GM04504 (cell line): ENCODE measurements at regions not wholly inside any gene's neighbourhood (a gene's known extent, or its start where the extent isn't known, plus 50 kb on each side); places are given as distances from the start of the nearest gene placed in this dataset.
"Not testable (repeated sequence)": the region's sequence is repeated elsewhere in the genome, so short reads cannot be mapped to it uniquely, and the experiment has no call there.

Experiments used
- DNase-seq: peaks from one replicate; pipeline ENCODE4 v3.0.0-alpha.2; 2012; ENCODE audit warnings: low read depth

GRCh38 chr12:131513606-131514005, 197.3 kb upstream of the SFSWAP start:
- DNase-seq, result no peak

- not testable (repeated sequence) for DNase-seq
These were observed 190.3 kb upstream of the SFSWAP start for GRCh38 chr12:131520553-131520952.

- DNase-seq, result no peak
These were observed 189.6 kb upstream of the SFSWAP start for GRCh38 chr12:131521326-131521725.

- DNase-seq, result no peak
These were observed 184.9 kb upstream of the SFSWAP start for GRCh38 chr12:131525795-131526508.

DNA sequence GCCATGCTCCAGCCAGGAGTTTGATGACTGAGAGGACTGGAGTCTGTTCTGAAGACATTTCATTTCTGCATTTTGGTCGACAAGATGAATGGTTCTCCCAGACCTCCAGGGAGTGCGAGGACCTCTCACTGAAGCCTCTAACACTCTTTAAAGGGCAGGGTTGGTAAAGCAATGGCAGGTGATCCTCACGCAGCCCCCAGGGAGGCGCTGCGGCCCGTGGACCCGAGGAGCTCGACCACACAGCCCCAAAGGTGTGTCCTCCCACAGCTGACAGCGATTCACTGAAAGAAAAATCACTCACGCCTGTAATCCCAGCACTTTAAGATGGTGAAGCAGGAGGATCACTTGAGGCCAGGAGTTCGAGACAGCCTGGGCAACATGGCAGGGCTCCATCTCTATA, 183.8 kb upstream of the SFSWAP start:
- DNase-seq, result no peak

- no peak for DNase-seq
These were observed 183.2 kb upstream of the SFSWAP start for GRCh38 chr12:131527736-131528135.

GRCh38 chr12:131528144-131528543, 182.7 kb upstream of the SFSWAP start:
- DNase-seq, result no peak

DNA sequence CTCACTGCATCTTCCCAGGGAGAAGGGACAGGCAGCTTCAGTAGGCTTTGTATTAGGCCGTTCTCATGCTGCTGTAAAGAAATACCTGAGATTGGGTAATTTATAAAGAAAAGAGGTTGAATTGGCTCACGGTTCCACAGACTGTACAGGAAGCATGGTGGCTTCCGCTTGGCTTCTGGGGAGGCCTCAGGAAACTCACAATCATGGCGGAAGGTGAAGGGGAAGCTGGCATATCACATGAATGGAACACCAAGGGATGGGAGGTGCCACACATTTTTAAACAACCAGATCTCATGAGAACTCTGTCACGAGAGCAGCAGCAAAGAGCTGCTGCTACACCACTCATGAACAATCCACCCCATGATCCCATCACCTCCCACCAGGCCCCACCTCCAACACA, 182.2 kb upstream of the SFSWAP start:
- no peak for DNase-seq

- no peak for DNase-seq
These were observed 181.5 kb upstream of the SFSWAP start for GRCh38 chr12:131529196-131530040.

DNA sequence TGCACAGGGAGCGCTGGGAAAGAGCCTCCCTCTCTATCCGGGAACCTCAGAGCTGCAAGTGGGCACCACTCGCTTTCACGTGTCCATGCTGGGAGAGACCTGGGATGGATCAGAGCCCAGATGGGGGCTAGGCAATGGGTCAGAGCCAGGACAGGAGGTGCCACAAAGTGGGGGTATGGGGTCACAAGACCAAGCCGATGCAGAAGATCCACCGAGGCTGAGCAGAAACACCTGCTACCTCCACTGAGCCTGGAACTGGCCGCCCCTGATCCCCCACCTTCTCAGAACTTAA, 180.9 kb upstream of the SFSWAP start:
- no peak for DNase-seq

- DNase-seq, result no peak
These were observed 180.5 kb upstream of the SFSWAP start for GRCh38 chr12:131530422-131530821.

DNA sequence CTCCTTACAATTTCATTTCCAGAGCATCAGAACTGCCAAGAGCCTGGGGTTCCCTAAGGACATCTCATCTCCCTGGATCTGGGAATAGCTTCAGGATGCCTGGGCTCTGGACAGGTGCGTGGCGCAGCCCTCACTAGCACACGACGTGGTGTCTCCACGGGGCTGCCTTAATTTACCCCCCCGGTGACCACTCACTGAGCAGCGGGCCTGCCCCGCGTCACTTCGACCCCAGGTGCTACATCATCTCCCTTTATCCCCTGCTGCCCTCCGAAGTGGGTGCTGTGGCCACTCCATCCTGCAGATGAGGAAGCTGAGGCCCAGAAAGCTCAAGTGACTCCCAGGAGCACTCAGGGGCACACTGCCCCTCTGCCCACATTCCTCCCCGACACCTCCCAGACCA, 177.8 kb upstream of the SFSWAP start:
- DNase-seq, result no peak

DNA sequence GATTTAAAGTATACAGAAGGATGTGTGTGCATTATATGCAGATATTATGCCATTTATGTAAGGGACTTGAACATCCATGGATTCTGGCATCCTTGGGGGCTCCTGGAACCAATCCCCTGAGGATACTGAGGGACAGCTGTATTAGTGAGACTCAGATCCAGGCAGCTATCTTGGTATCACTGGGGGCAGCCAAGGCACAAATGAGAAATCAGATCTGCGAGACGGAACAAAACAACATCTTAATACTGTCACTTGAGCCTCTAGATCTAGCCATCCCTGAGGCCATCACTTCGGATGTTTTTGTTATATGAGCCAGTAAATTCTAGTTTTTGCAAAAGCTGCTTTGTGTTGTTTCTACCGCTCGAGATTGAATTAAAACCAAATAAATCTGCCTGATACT, 175.1 kb upstream of the SFSWAP start:
- DNase-seq, result no peak

DNA sequence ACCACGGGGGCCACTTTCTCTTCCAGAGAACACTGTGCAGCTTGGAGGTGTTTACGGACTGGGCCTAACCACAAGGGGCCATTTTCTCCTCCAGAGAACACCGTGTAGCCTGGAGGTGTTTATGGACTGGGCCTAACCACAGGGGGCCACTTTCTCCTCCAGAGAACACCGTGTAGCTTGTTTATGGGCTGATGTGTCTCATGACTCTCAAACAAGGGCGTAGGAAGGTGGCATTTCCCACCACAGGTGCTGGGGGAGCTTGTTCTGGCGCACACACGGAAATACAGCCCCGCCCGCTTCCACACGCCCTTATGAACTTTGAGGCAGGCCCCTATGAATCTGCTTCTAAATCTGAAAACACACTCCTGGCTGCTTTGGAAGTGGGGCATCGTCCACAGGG, 174.6 kb upstream of the SFSWAP start:
- no peak for DNase-seq

DNA sequence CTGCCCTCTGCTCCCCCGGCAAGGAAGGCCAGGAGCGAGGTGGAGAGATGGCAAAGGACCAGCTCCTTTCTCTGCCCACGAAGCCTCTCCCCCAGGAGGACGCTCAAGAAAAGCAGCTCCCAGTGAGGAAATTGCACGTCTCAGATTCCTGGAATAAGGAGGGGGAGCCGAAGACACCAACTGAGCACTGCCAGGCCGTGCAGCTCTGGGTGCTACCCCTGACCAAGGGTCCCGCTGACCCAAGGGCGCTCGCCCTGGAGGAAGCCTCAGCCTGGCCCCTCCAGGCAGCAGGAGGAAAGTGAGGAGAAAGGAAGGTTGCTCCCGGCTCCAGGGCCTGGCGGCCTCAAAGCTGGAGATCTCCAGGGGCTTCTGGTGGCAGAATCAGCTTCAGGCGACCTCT, 174.1 kb upstream of the SFSWAP start:
- no peak for DNase-seq

GRCh38 chr12:131537267-131537958, 173.5 kb upstream of the SFSWAP start:
- DNase-seq, result no peak

DNA sequence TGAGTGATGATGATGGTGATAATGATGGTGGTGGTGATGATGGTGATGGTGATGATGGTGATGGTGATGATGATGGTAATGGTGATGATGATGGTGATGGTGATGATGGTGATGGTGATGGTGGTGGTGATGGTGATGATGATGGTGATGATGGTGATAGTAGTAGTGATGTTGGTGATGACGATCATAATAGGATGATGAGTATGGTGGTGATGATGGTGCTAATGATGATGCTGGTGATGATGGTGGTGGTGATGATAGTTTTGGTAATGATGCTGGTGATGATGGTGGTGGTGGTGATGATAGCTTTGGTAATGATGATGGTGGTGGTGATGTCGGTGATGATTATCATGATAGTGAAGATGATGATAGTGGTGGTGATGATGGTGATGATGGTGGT, 171.5 kb upstream of the SFSWAP start:
- no peak for DNase-seq

GRCh38 chr12:131540138-131540623, 170.7 kb upstream of the SFSWAP start:
- DNase-seq, result no peak

- not testable (repeated sequence) for DNase-seq
These were observed 169.4 kb upstream of the SFSWAP start for GRCh38 chr12:131541512-131541911.

DNA sequence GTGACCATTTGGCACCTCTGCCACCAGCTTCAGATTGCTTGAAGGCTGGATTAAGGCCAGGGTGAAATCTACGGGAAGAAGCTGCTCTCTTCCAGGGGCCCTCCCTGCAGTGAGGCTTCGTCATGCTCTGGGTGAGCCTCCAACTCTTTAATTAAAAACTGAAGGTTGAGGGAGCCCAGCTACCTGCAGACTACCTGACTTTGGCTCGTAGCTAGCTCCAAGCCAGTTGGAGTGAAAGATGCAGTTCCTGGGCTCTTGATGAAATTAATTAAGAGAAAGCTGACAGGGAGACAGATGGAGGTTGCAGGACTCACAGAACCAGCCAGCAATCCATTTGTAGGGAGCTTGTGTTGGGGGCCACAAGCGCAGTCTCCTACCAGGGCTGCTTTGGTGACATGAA, 168.5 kb upstream of the SFSWAP start:
- DNase-seq, result no peak

DNA sequence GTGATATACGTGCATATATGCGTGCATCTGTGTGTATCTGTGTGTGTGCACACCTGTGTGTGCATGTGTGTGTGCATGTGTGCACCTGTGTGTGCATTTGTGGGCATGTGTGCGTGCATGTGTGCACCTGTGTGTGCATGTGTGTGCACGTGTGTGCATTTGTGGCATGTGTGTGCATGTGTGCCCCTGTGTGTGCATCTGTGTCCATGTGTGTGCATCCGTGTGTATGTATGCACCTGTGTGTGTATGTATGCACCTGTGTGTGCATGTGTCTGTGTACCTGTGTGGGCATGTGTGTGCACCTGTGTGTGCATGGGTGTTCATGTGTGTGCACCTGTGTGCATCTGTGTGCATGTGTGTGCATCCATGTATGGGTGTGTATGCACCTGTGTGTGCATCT, 167.8 kb upstream of the SFSWAP start:
- no peak for DNase-seq

GRCh38 chr12:131547555-131547954, 163.3 kb upstream of the SFSWAP start:
- DNase-seq, result no peak

- no peak for DNase-seq
These were observed 160.8 kb upstream of the SFSWAP start for GRCh38 chr12:131550121-131550520.
